ENCODE measurements at regions not wholly inside any gene's neighbourhood (a gene's known extent, or its start where the extent isn't known, plus 50 kb on each side); places are given as distances from the start of the nearest gene placed in this dataset.
"Not testable (repeated sequence)": the region's sequence is repeated elsewhere in the genome, so short reads cannot be mapped to it uniquely, and the experiment has no call there.

DNA sequence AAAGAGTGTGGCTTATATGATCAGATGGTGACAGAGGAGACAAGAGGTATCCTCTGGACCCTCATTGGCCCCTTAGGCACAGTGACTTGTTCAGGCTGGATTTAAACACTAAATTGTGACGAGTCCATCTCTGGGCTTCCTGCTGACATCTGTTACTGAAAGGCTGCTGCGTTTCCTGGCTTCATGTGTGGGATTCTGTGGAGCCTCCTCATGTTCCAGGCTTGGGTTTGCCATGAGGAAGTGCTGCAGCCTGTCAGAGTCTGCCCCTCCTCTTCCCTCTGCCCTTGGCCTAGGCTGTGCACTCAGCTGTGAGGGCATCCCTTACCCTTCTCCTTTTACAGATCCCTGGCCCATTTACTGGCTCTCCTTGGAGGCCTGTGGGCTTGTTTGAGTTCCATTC, 159.1 kb upstream of the TTC29 start:
- no peaks in the 10 kb centered on the region for H3K36me3 Mint-ChIP-seq
- no peak overlapping the region for H3K4me3 Mint-ChIP-seq
- H3K9me3 Mint-ChIP-seq, result no peaks in the 10 kb centered on the region
- H3K27ac Mint-ChIP-seq, result no peak overlapping the region
- H3K27me3 Mint-ChIP-seq, result peaks cover 15% of the 10 kb centered on the region
- DNase-seq, result no peak
- no peaks in the 10 kb centered on the region for H3K4me1 Mint-ChIP-seq

DNA sequence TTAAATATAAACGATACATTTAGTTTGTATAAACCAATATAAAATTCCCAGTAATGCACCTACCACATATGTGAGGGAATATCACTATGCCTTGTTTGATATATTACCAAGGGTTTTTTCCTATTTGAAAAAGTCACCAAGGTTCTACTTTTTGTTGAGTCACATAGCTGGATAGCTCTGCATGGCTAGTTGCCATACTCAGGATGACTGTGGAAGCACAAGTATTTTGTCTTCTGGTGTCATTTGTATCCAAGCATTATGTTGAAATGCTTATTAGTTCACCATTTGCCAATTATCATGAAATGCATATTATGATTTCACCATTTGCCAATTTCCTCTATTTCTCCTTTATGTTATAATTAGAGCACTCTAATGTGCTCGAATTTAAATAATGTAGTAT, 162.7 kb upstream of the TTC29 start:
- H3K4me3 Mint-ChIP-seq, result no peak overlapping the region
- H3K9me3 Mint-ChIP-seq, result no peaks in the 10 kb centered on the region
- no peaks in the 10 kb centered on the region for H3K36me3 Mint-ChIP-seq
- H3K27ac Mint-ChIP-seq, result no peak overlapping the region
- DNase-seq, result no peak
- H3K4me1 Mint-ChIP-seq, result no peaks in the 10 kb centered on the region
- H3K27me3 Mint-ChIP-seq, result peaks cover 9% of the 10 kb centered on the region

DNA sequence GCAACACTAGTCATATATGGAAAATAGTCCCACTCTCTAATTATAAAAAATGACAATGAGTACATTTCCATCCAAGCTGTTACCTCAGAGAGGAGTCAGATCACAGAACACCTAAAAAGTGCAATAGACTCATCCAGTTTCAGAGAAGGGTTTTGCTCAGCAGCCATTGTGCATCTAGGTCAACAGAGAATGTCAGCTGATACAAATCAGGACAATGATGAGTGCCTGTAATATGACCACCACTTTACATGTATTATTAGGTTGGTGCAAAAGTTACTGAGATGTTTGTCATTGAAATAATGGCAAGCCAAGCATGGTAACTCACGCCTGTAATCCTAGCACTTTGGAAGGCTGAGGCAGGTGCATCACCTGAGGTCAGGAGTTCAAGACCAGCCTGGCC, 164.1 kb upstream of the TTC29 start:
- Mint-ChIP-seq H3K9me3 (peaks cover 5% of the 10 kb centered on the region), H3K27me3 (peaks cover 9% of the 10 kb centered on the region), H3K36me3 (no peaks in the 10 kb centered on the region), H3K4me3 (no peak overlapping the region), H3K27ac (no peak overlapping the region), H3K4me1 (no peaks in the 10 kb centered on the region)
- no peak for DNase-seq

DNA sequence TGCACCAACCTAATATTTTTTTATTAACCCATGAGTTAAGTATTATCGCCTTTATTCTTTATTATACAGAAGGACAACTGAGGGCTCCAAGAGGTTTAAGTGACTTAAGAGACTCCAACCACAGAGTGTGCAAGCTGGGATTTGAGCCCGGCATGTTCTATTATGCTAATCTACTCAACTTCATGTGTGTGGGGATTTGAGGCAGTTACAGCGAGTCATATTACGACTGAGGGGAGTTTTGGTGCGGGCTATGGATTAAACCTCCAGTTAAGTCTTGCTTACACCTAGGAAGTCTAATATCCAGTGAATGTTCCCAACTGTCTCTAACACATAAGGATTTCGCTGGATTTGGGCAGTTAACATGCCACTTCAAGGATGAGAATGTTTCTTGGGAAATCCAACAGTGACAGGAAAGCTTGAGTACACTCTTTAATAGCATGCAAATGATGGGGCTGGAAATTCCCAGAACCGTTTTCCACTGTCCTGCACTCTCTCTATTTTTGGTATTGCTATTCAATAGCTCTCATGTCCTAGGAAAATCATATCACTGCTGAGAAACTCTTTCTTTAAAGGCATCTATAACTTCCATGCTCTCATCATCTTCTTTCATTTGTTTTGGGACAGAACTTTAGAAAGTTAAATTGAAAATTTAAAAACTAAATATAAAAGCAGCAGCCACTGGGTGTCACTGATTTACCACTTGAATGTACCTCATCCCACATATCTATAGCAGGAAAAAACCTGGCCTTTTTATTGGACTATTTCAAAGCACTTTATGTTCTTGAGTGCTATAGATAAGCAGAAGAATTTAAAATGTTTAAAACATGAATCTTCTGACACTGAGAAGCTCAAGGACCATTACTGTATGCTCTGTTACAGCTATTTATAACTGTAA, 165.1 kb upstream of the TTC29 start:
- DNase-seq, result no peak
- no peak overlapping the region for H3K27ac Mint-ChIP-seq
- peaks cover 7% of the 10 kb centered on the region for H3K9me3 Mint-ChIP-seq
- H3K36me3 Mint-ChIP-seq, result no peaks in the 10 kb centered on the region
- H3K27me3 Mint-ChIP-seq, result peaks cover 4% of the 10 kb centered on the region
- no peaks in the 10 kb centered on the region for H3K4me1 Mint-ChIP-seq
- no peak overlapping the region for H3K4me3 Mint-ChIP-seq

DNA sequence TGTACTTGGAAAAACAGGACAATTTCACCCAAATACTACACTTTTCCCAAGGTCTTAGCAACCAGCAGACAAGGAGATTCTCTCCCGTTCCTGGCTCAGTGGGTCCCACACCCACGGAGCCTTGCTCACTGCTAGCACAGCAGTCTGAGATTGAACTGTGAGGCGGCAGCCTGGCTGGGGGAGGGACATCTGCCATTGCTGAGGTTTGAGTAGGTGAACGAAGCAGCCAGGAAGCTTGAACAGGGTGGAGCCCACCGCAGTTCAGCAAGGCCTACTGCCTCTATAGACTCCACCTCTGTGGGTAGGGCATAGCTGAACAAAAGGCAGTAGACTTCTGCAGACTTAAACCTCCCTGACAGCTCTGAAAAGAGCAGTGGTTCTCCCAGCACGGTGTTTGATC, 166.5 kb upstream of the TTC29 start:
- not testable (repeated sequence) for H3K4me1 Mint-ChIP-seq, H3K9me3 Mint-ChIP-seq, H3K4me3 Mint-ChIP-seq, H3K36me3 Mint-ChIP-seq, DNase-seq, H3K27me3 Mint-ChIP-seq, H3K27ac Mint-ChIP-seq

DNA sequence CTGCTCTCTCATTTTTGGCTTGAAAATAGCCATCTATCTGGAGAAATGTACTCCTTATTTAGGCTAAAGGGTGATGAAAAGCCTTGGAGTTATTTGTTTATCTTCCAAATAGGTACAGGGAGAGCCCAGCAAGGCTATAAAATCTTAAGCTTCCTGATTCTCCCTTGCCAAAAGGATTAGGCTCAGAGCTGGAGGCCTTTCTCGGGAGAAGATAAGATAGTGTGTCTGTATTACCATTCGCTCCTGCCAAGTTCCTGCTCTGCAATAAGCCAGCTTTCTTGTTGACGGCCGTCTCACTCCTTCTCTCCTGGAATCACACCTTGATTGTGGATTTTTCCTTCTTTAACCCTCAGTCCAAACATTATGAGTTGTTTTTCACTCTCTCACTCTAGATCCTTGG, 171.8 kb upstream of the TTC29 start:
- Mint-ChIP-seq H3K9me3 (peaks cover 7% of the 10 kb centered on the region), H3K36me3 (no peaks in the 10 kb centered on the region), H3K4me3 (no peak overlapping the region), H3K27me3 (no peaks in the 10 kb centered on the region), H3K4me1 (no peaks in the 10 kb centered on the region), H3K27ac (no peak overlapping the region)
- DNase-seq, result no peak

DNA sequence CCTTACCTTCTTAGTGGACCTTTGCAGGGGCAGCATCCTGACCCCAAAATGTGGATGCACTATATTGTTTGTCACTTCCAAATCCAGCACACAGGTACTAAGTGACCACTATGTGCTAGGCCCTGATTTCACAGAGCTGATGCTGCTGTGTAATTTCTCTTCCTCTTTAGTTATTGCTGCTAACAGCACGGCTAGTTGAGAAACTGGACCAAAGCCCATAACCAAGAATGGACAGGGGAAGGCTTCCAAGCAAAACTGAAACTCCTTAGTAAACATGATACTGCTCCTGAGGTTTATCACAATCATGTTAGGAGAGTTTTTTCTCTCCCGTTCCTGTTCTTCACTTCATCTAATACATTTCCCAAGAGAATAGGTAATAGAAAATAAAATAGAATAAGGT, 172.9 kb upstream of the TTC29 start:
- no peak overlapping the region for H3K27ac Mint-ChIP-seq
- H3K9me3 Mint-ChIP-seq, result peaks cover 7% of the 10 kb centered on the region
- H3K4me1 Mint-ChIP-seq, result no peaks in the 10 kb centered on the region
- DNase-seq, result no peak
- H3K27me3 Mint-ChIP-seq, result peaks cover 4% of the 10 kb centered on the region
- H3K4me3 Mint-ChIP-seq, result no peak overlapping the region
- no peaks in the 10 kb centered on the region for H3K36me3 Mint-ChIP-seq

DNA sequence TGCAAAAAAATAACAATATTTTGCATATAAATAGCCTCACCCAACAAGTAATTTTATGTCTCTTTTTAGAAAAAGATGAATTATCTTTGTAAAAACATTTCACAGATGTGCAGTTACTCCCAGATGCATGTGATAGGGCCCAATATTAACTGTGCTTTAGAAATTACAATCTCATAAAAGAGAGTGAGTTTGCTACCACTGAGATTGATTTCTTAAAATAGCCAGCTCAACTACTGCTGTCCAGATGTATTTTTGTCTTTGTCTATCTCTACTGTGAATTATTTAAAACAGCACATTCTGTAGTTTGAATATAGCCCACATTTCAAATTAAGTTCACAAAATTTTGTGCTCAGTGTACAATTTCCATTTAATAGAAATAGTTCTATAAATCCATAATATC, 177.0 kb upstream of the TTC29 start:
- no peaks in the 10 kb centered on the region for H3K9me3 Mint-ChIP-seq
- peaks cover 4% of the 10 kb centered on the region for H3K27me3 Mint-ChIP-seq

DNA sequence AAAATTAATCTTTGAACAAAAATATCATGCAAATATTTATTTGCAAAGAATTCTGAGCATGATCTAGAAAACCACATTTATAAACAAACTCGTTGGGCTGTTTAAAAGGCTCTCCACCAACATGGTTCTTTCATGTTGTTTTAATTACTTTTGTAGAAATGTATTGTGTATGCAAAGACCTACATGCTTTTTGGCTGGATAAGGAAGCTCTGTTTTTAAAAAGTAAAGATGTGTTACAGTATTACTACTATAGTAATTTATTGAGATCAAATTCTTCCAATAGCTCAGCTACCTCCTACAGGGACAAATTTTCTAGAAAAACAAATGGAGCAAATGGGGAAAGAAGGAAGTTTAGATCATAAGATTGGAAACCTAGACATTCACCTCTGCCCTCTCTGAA, 177.5 kb upstream of the TTC29 start:
- Mint-ChIP-seq H3K36me3 (no peaks in the 10 kb centered on the region), H3K27ac (no peak overlapping the region), H3K9me3 (no peaks in the 10 kb centered on the region), H3K4me3 (no peak overlapping the region), H3K27me3 (peaks cover 4% of the 10 kb centered on the region), H3K4me1 (no peaks in the 10 kb centered on the region)
- DNase-seq, result no peak

More for the DNA sequence above, 177.0 kb upstream of the TTC29 start:
- Mint-ChIP-seq H3K4me3 (no peak overlapping the region), H3K27ac (no peak overlapping the region), H3K36me3 (no peaks in the 10 kb centered on the region), H3K4me1 (no peaks in the 10 kb centered on the region)
- no peak for DNase-seq

DNA sequence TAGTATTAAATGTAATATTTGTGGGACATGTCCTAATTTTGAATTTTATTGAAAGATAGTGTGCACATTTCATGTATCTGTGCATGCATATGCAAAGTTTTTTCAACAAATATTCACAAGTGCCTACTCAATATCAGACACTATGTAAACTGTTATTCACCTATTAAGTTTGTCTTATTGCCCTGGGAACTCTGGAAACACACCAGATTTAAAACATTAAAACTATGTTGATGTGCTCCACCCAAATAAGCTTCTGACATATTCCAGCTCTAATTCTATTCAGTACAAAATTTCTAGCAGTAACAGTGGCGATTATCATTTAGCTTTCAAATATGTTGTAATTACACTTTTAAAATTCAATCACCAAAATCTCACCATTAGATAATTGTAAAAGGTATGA, 183.1 kb upstream of the TTC29 start:
- H3K9me3 Mint-ChIP-seq, result no peaks in the 10 kb centered on the region
- no peaks in the 10 kb centered on the region for H3K4me1 Mint-ChIP-seq
- H3K4me3 Mint-ChIP-seq, result no peak overlapping the region
- H3K36me3 Mint-ChIP-seq, result no peaks in the 10 kb centered on the region
- H3K27ac Mint-ChIP-seq, result no peak overlapping the region
- peaks cover 4% of the 10 kb centered on the region for H3K27me3 Mint-ChIP-seq
- DNase-seq, result no peak

DNA sequence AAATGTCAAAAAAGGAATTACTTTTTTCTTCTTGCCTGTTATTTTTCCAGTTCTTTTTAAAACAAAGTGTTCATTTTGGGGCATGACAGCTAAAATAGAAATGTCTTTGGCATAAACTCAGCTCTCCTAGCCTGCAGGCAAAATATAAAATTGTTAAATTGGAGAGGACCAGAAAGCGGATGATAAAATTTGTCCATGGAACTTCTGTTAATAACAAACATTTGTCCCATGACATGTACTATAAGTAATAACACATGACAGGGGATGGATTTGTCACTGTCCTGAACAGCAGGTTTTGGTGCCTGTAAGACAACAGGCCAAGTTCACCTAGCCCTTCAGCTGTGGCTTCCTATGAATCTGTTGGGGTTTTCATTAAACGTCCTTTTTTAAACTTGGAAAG, 184.0 kb upstream of the TTC29 start:
- Mint-ChIP-seq H3K9me3 (no peaks in the 10 kb centered on the region), H3K4me3 (no peak overlapping the region), H3K27me3 (peaks cover 8% of the 10 kb centered on the region), H3K4me1 (no peaks in the 10 kb centered on the region), H3K36me3 (no peaks in the 10 kb centered on the region), H3K27ac (no peak overlapping the region)
- no peak for DNase-seq

DNA sequence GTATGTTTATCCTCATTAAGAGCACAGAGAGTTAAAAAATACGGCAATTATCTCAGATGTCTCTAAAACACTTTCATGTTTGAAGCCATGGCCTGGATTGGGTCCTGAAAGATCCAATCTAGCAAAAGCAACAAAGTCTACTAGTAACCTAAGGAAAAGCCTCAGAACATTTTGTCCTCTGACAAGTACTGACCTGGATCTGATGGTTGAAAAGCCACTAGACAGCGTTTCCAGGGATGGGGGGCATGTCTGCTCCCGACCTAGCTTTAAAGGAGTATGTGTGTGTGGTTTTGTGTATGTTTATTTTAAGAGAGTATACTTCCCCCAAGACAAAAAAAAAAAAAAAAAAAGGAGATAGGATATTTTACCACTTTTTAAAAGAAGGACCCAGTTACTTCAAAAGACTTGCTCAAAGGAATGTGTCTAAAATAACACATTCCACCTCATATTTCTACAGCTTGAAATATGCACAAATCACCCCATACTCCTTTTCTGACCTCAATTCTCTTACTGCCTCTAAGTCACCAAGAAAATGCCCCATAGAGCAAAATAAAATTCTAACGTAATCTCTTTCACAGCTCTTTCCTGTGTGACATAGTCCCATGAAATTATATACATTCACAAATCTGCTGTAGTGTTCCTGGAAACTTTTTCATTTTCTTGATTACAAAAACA, 189.0 kb upstream of the TTC29 start:
- Mint-ChIP-seq H3K27me3 (peaks cover 30% of the 10 kb centered on the region), H3K27ac (no peak overlapping the region), H3K36me3 (no peaks in the 10 kb centered on the region), H3K4me1 (no peaks in the 10 kb centered on the region), H3K4me3 (no peak overlapping the region), H3K9me3 (no peaks in the 10 kb centered on the region)
- no peak for DNase-seq

DNA sequence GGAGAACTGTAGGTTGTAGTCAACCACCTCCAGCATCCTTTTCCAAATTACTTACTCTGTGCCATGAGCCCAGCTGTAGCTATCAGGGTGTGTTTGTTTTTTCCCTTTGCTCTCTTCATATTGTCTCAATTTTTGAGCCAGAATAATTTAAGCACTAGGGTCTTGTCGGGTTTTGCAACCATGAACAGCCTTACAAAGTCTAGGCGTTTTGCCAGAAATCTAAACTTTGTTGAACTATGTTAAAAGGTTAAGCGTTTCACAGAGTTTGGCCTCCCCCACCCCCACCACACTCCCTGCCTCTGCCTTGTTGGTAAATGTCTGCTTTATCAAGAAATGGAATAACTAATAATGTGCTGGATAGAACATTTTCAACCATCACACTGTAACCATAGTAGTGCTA, 190.6 kb upstream of the TTC29 start:
- Mint-ChIP-seq H3K4me3 (no peak overlapping the region), H3K27ac (no peak overlapping the region), H3K36me3 (no peaks in the 10 kb centered on the region)

DNA sequence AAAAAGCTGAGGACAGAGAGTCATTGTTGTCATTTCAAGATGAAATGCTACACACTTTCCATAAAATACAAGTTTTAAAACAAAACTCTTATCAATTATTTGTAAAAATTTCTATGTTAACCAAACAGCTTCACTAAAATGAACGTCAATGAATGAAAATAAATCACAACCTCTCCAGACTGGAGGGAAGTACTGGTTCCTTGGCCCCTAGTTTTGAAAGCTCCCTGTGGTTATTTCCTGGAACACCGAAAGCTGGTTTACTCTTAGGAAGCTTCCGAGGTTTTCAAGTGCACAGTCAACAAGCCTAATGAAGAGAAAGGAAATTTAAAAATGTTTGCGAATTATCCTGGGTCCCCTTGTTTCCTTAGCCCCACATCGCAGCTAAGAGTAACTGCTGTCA, 191.1 kb upstream of the TTC29 start:
- Mint-ChIP-seq H3K27me3 (peaks cover 30% of the 10 kb centered on the region), H3K4me3 (no peak overlapping the region)
- no peak for DNase-seq

More for the DNA sequence above, 190.6 kb upstream of the TTC29 start:
- no peak for DNase-seq
- Mint-ChIP-seq H3K4me1 (no peaks in the 10 kb centered on the region), H3K27me3 (peaks cover 30% of the 10 kb centered on the region), H3K9me3 (no peaks in the 10 kb centered on the region)

DNA sequence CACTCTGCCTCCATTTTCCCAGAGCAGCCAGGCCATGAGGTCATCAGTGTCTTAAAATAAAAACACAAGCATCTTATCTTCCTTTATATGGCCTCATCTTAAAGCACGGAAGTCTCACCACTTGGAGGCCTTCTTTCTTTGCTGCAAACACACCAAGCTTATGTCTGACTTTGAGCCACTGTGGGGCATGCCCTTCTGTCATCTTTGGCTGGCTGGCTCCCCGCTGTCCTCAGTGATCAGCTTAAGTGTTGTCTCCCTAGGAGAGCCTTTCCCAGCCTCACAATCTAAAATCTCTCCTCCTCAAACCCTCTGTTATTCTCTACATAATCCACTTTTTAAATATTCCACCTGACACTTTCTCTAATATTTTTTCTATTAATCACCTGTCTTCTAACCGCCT, 191.6 kb upstream of the TTC29 start:
- Mint-ChIP-seq H3K27me3 (peaks cover 30% of the 10 kb centered on the region), H3K36me3 (no peaks in the 10 kb centered on the region), H3K4me1 (no peaks in the 10 kb centered on the region), H3K9me3 (no peaks in the 10 kb centered on the region), H3K4me3 (no peak overlapping the region), H3K27ac (no peak overlapping the region)
- no peak for DNase-seq

More for the DNA sequence above, 191.1 kb upstream of the TTC29 start:
- Mint-ChIP-seq H3K4me1 (no peaks in the 10 kb centered on the region), H3K36me3 (no peaks in the 10 kb centered on the region), H3K9me3 (no peaks in the 10 kb centered on the region), H3K27ac (no peak overlapping the region)

DNA sequence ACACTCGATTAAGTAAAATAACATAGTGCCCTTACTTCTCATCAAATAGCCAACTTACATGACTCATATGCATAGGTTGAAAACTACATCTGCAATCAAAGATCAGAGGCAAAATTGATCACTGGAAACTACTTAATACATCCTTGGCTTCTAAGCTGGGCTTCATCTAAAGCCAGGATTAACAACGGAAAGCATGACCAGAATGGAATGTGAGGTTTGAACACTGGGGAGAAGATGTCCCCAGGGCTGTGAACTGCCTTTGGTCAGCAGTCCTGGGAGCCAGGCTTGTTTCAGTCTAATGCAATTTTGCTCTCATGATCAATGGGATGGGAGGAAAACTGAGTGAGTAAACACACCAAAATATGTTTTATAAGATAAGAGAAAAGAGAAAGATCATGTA, 192.5 kb upstream of the TTC29 start:
- H3K36me3 Mint-ChIP-seq, result no peaks in the 10 kb centered on the region
- no peak overlapping the region for H3K4me3 Mint-ChIP-seq
- peaks cover 28% of the 10 kb centered on the region for H3K27me3 Mint-ChIP-seq
- no peaks in the 10 kb centered on the region for H3K9me3 Mint-ChIP-seq
- H3K4me1 Mint-ChIP-seq, result no peaks in the 10 kb centered on the region
- H3K27ac Mint-ChIP-seq, result no peak overlapping the region
- DNase-seq, result no peak
